ENCODE measurements at regions not wholly inside any gene's neighbourhood (a gene's known extent, or its start where the extent isn't known, plus 50 kb on each side); places are given as distances from the start of the nearest gene placed in this dataset.
A peak's percentile ranks its signal among the peaks of the same experiment; 100 is the strongest.

DNA sequence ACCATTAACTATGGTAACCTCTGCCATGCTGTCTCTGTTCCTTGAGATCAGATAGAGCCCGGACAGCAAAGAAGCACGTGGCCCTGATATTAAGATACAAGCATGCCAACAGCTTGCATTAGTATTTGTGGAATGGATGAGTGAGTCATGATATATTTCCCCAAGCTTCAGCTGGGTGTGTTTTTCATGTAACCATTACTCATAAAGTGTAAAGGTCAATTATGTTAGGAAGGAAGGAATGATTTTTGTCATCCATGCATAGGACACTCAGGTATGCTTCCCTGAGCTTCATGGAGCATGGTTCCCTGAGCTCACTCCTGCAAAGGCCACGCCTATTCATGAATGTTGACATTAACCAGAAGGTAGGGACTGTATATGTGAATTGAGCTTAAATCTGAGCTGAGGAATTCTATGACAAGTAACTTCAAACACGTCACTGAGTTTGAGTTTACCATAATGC is 74.6 kb downstream of the ARL4C start:
- H3K9me3 Mint-ChIP-seq (ENCODE audit: low read depth, unreplicated experiment): no peaks in the 10 kb centered on the region
- peaks cover 15% of the 10 kb centered on the region for H3K36me3 Mint-ChIP-seq (ENCODE audit: insufficient read depth, unreplicated experiment)
- peak overlapping the region; percentile 95 for H3K27ac Mint-ChIP-seq (ENCODE audit: unreplicated experiment)
- DNase-seq: peak; percentile 55
- BruUV-seq (replicated peaks): no TSS peak
- intact Hi-C loops (cut with micrococcal nuclease; ENCODE audit: unreplicated experiment): loop anchor here (5.0 to 10.0 kb wide), 2 partner anchors 70 to 168 kb away; no protein-coding TSS in a partner anchor
- TF ChIP-seq CTCF (IDR thresholded peaks at IDR 0.05; ENCODE audit: unreplicated experiment): no peak
- H3K4me3 Mint-ChIP-seq (ENCODE audit: low read depth, unreplicated experiment): peak overlapping the region; percentile 22
- no peaks in the 10 kb centered on the region for H3K27me3 Mint-ChIP-seq (ENCODE audit: unreplicated experiment)
- H3K4me1 Mint-ChIP-seq (ENCODE audit: low read depth, unreplicated experiment): peaks cover 46% of the 10 kb centered on the region
- CTCF ChIA-PET: interaction anchor here (0.6 to 1.3 kb wide), 5 partner anchors 11 to 445 kb away, joined by 3 to 4 read pairs (median 3); no protein-coding TSS in a partner anchor

- peaks cover 27% of the 10 kb centered on the region for H3K4me1 Mint-ChIP-seq (ENCODE audit: low read depth, unreplicated experiment)
- no peaks in the 10 kb centered on the region for H3K27me3 Mint-ChIP-seq (ENCODE audit: unreplicated experiment)
- intact Hi-C loops (cut with micrococcal nuclease; ENCODE audit: unreplicated experiment): loop anchor here (5.0 to 10.0 kb wide), 2 partner anchors 72 to 166 kb away; no protein-coding TSS in a partner anchor
- H3K36me3 Mint-ChIP-seq (ENCODE audit: insufficient read depth, unreplicated experiment): peaks cover 9% of the 10 kb centered on the region
- CTCF ChIA-PET: interaction anchor here (0.7 kb wide), 2 partner anchors 819 to 1194 kb away, joined by 3 to 7 read pairs; no protein-coding TSS in a partner anchor
- DNase-seq: no peak
- H3K9me3 Mint-ChIP-seq (ENCODE audit: low read depth, unreplicated experiment): no peaks in the 10 kb centered on the region
- TF ChIP-seq CTCF (IDR thresholded peaks at IDR 0.05; ENCODE audit: unreplicated experiment): no peak
- H3K4me3 Mint-ChIP-seq (ENCODE audit: low read depth, unreplicated experiment): no peak overlapping the region
- H3K27ac Mint-ChIP-seq (ENCODE audit: unreplicated experiment): no peak overlapping the region
- BruUV-seq (replicated peaks): no TSS peak
Measured at GRCh38 chr2:234420408-234420807, 76.5 kb downstream of the ARL4C start.

- BruUV-seq (replicated peaks): no TSS peak
- CTCF ChIA-PET: no interaction called here
- peaks cover 9% of the 10 kb centered on the region for H3K36me3 Mint-ChIP-seq (ENCODE audit: insufficient read depth, unreplicated experiment)
Measured at GRCh38 chr2:234419726-234420125, 77.2 kb downstream of the ARL4C start.

DNA sequence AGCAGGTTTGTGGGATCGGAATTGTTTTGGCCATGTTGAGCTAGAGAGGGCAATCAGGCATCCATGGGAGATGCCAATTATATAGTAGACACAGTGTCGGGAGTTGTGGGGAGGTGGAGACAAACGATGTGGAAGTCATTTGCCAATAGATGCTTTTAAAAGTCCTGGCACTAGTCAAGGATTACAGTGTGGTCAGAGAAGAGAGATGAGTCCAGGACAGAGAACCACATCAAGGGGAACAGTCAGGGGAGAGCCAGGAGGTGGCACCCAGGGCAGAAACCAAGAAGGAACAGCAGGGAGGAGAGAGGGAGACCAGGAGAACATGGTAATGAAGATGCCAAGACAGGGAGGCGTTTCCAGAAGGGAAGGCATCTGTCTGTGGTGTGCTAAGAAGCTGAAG is 81.2 kb downstream of the ARL4C start:
- peaks cover 11% of the 10 kb centered on the region for H3K4me1 Mint-ChIP-seq (ENCODE audit: low read depth, unreplicated experiment)
- intact Hi-C loops (cut with micrococcal nuclease; ENCODE audit: unreplicated experiment): no loop called here
- CTCF ChIA-PET: no interaction called here
- H3K27ac Mint-ChIP-seq (ENCODE audit: unreplicated experiment): no peak overlapping the region
- DNase-seq: no peak
- TF ChIP-seq CTCF (IDR thresholded peaks at IDR 0.05; ENCODE audit: unreplicated experiment): no peak
- no peaks in the 10 kb centered on the region for H3K36me3 Mint-ChIP-seq (ENCODE audit: insufficient read depth, unreplicated experiment)
- no peaks in the 10 kb centered on the region for H3K27me3 Mint-ChIP-seq (ENCODE audit: unreplicated experiment)
- H3K4me3 Mint-ChIP-seq (ENCODE audit: low read depth, unreplicated experiment): no peak overlapping the region
- peaks cover 2% of the 10 kb centered on the region for H3K9me3 Mint-ChIP-seq (ENCODE audit: low read depth, unreplicated experiment)
- BruUV-seq (replicated peaks): no TSS peak

More at GRCh38 chr2:234419726-234420125, 77.2 kb downstream of the ARL4C start:
- intact Hi-C loops (cut with micrococcal nuclease; ENCODE audit: unreplicated experiment): loop anchor here (5.0 to 10.0 kb wide), 2 partner anchors 73 to 165 kb away; no protein-coding TSS in a partner anchor
- Mint-ChIP-seq H3K27me3 (ENCODE audit: unreplicated experiment) (no peaks in the 10 kb centered on the region), H3K9me3 (ENCODE audit: low read depth, unreplicated experiment) (peaks cover 2% of the 10 kb centered on the region), H3K4me1 (ENCODE audit: low read depth, unreplicated experiment) (peaks cover 28% of the 10 kb centered on the region), H3K27ac (ENCODE audit: unreplicated experiment) (no peak overlapping the region), H3K4me3 (ENCODE audit: low read depth, unreplicated experiment) (no peak overlapping the region)
- no peak for TF ChIP-seq CTCF (IDR thresholded peaks at IDR 0.05; ENCODE audit: unreplicated experiment)
- DNase-seq: no peak

All from Calu3 (cell line).